OCI-LY1 (cell line): ENCODE measurements at regions not wholly inside any gene's neighbourhood (a gene's known extent, or its start where the extent isn't known, plus 50 kb on each side); places are given as distances from the start of the nearest gene placed in this dataset.

Experiments
- EZH2 ChIP-seq: fragments of 200-600 bp; sonication (generic), shearing (Covaris generic); IDR thresholded peaks from 2 replicates; pipeline ENCODE4 v1.8.0; 2017; ENCODE audit warnings: borderline replicate concordance, mixed run types, mild to moderate bottlenecking, antibody characterized with exemption, low read length, moderate library complexity, mixed read lengths
- TF ChIP-seq, protein P1 (sequence below): fragments of 200-600 bp; sonication (generic), shearing (Covaris generic); IDR thresholded peaks from 2 replicates; pipeline ENCODE4 v1.5.1; 2017; ENCODE audit warnings: mild to moderate bottlenecking, antibody characterized with exemption, low read length, moderate library complexity, mixed read lengths

DNA sequence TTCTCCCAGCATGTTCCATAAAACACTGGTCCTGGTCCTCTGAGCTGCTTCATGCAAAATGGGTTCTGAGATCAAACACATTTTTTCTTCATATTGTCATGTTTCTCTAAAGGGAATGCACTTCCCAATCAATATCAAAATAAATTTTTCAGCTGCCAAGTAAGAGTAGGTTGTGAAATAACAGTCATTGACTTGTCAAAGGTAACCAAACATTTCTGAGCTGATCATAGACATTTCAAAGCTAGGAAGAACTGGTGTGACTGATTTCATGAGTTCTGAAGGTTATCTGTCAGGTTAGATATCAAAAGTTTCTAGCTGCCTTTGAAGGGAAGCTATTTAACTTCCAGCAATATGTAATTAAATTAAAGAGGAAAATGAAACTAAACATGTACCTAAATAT lies 770.9 kb downstream of the TBL1XR1 start:
- TF ChIP-seq, protein P1, sequence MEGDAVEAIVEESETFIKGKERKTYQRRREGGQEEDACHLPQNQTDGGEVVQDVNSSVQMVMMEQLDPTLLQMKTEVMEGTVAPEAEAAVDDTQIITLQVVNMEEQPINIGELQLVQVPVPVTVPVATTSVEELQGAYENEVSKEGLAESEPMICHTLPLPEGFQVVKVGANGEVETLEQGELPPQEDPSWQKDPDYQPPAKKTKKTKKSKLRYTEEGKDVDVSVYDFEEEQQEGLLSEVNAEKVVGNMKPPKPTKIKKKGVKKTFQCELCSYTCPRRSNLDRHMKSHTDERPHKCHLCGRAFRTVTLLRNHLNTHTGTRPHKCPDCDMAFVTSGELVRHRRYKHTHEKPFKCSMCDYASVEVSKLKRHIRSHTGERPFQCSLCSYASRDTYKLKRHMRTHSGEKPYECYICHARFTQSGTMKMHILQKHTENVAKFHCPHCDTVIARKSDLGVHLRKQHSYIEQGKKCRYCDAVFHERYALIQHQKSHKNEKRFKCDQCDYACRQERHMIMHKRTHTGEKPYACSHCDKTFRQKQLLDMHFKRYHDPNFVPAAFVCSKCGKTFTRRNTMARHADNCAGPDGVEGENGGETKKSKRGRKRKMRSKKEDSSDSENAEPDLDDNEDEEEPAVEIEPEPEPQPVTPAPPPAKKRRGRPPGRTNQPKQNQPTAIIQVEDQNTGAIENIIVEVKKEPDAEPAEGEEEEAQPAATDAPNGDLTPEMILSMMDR: no peak
- TF ChIP-seq EZH2: no peak
